HCT116 (cell line): ENCODE measurements at regions not wholly inside any gene's neighbourhood (a gene's known extent, or its start where the extent isn't known, plus 50 kb on each side); places are given as distances from the start of the nearest gene placed in this dataset.

ENCODE experiments used
- ATAC-seq: fragments of 200-7000 bp; cut with Tn5 transposase; 2 replicates; pipeline ENCODE4 v1.9.1; 2020; ENCODE audit warnings: mild to moderate bottlenecking, moderate library complexity
- BruUV-seq: library from RNA; stranded (reverse); fragments of 400-500 nt; replicated peaks from 2 replicates; lab custom pipeline; 2021; lab: Mats Ljungman, UMichigan
- CTCF ChIA-PET: fragments of 300-600 bp; sonication (Branson Sonifier 250); formaldehyde crosslinking; loops from one replicate; lab custom pipeline; 2021; ENCODE audit warnings: antibody characterized with exemption; lab: Charles Lee
- POLR2A ChIA-PET: fragments of 300-600, 350-600 bp; sonication (Branson Sonifier 250); formaldehyde crosslinking; loops from one replicate; lab custom pipeline; 2021; ENCODE audit warnings: antibody characterized with exemption; lab: Charles Lee
- RAD21 ChIA-PET, 2 experiments: fragments of 300-600 bp; sonication (Branson Sonifier 250); formaldehyde crosslinking; loops; one replicate each; lab custom pipeline; 2023; ENCODE audit warnings: low total read pairs in 2 of 2; ENCODE audit not compliant: uncharacterized antibody in 2 of 2, unreplicated experiment in 2 of 2, low non-redundant PET in 1 of 2; lab: Charles Lee
- DNase-seq: peaks from one replicate; pipeline ENCODE4 v3.0.0-alpha.2; 2010; ENCODE audit warnings: low read depth, low spot score
- H2AFZ ChIP-seq: fragments of 200-600 bp; shearing (Covaris generic), sonication (generic); 2 replicates; pipeline ENCODE4 v1.6.1; 2017; ENCODE audit warnings: low read depth, mixed run types, mixed read lengths, antibody characterized with exemption, low read length; ENCODE audit not compliant: poor library complexity, severe bottlenecking
- H3K27ac ChIP-seq: 2 replicates; pipeline ENCODE4 v1.5.1; 2012; ENCODE audit warnings: low read depth, low read length
- H3K27me3 ChIP-seq: fragments of 200-600 bp; sonication (generic); 2 replicates; pipeline ENCODE4 v1.6.1; 2016; ENCODE audit warnings: mixed run types, low read length, mixed read lengths; ENCODE audit not compliant: insufficient read depth
- H3K36me3 ChIP-seq, 2 experiments: fragments of 200-500 bp in 1 of 2; fragments of 200-600 bp in 1 of 2; sonication (Bioruptor generic) in 1 of 2; sonication (generic) in 1 of 2; 2 replicates each; pipeline versions ENCODE4 v1.5.1 to v1.6.1; 2014 to 2016; ENCODE audit warnings: low read length in 2 of 2, inconsistent platforms in 1 of 2, mixed read lengths in 1 of 2, mixed run types in 1 of 2; ENCODE audit not compliant: insufficient read depth in 2 of 2, control insufficient read depth in 1 of 2
- H3K4me1 ChIP-seq, 2 experiments: fragments of 200-600 bp in 1 of 2; sonication (generic) in 1 of 2; 2 replicates each; pipeline versions ENCODE4 v1.5.1 to v1.6.1; 2012 to 2017; ENCODE audit warnings: low read length in 2 of 2, inconsistent platforms in 1 of 2, mild to moderate bottlenecking in 1 of 2, mixed read lengths in 1 of 2, mixed run types in 1 of 2, moderate library complexity in 1 of 2; ENCODE audit not compliant: insufficient read depth in 2 of 2, control insufficient read depth in 1 of 2
- H3K4me2 ChIP-seq: fragments of 200-600 bp; sonication (generic); 2 replicates; pipeline ENCODE4 v1.6.1; 2017; ENCODE audit warnings: mixed run types, low read length, mixed read lengths
- H3K4me3 ChIP-seq, 2 experiments: fragments of 200-600 bp in 1 of 2; sonication (generic) in 1 of 2; replicated peaks in 1 of 2; 2 replicates each; pipeline ENCODE4 v1.5.1; 2011 to 2016; ENCODE audit warnings: low read length in 2 of 2, control low read depth in 1 of 2, low read depth in 1 of 2, mild to moderate bottlenecking in 1 of 2, mixed read lengths in 1 of 2, mixed run types in 1 of 2
- H3K79me2 ChIP-seq: fragments of 200-600 bp; sonication (generic); 2 replicates; pipeline ENCODE4 v1.6.1; 2017; ENCODE audit warnings: mild to moderate bottlenecking, mixed run types, low read length, moderate library complexity, mixed read lengths; ENCODE audit not compliant: insufficient read depth
- H3K9ac ChIP-seq: fragments of 200-600 bp; sonication (generic); 2 replicates; pipeline ENCODE4 v1.6.1; 2016; ENCODE audit warnings: low read length, mixed read lengths
- H3K9me2 ChIP-seq: fragments of 200-600 bp; sonication (generic), shearing (Covaris generic); 2 replicates; pipeline ENCODE4 v1.6.1; 2017; ENCODE audit warnings: mixed run types, mild to moderate bottlenecking, moderate library complexity; ENCODE audit not compliant: insufficient read depth
- H3K9me3 ChIP-seq, 2 experiments: fragments of 200-500 bp in 1 of 2; fragments of 200-600 bp in 1 of 2; sonication (Bioruptor generic) in 1 of 2; sonication (generic) in 1 of 2; 2 replicates each; pipeline ENCODE4 v1.6.1; 2014 to 2017; ENCODE audit warnings: low read length in 2 of 2, mixed read lengths in 2 of 2, inconsistent platforms in 1 of 2, low read depth in 1 of 2, mild to moderate bottlenecking in 1 of 2, mixed run types in 1 of 2, moderate library complexity in 1 of 2; ENCODE audit not compliant: control insufficient read depth in 1 of 2, insufficient read depth in 1 of 2
- H4K20me1 ChIP-seq: fragments of 200-600 bp; sonication (generic), shearing (Covaris generic); 2 replicates; pipeline ENCODE4 v1.6.1; 2017; ENCODE audit warnings: mixed run types, mild to moderate bottlenecking, moderate library complexity; ENCODE audit not compliant: insufficient read depth
- ATF3 ChIP-seq: IDR thresholded peaks from 2 replicates; pipeline ENCODE4 v1.6.1; 2012
- CBX3 ChIP-seq: IDR thresholded peaks from 2 replicates; pipeline ENCODE4 v1.6.1; 2012; ENCODE audit warnings: low read depth
- CEBPB ChIP-seq: IDR thresholded peaks from 2 replicates; pipeline ENCODE4 v1.6.1; 2012; ENCODE audit warnings: low read depth
- CTCF ChIP-seq, 3 experiments: fragments of 200-600 bp in 1 of 3; sonication (generic) in 1 of 3; IDR thresholded peaks in 2 of 3; conservative IDR thresholded peaks in 1 of 3; 2 replicates each; pipeline ENCODE4 v1.5.1; 2012 to 2017; ENCODE audit warnings: low read depth in 2 of 3, low read length in 2 of 3, antibody characterized with exemption in 1 of 3, borderline replicate concordance in 1 of 3, control low read depth in 1 of 3, mild to moderate bottlenecking in 1 of 3, mixed read lengths in 1 of 3, mixed run types in 1 of 3, moderate library complexity in 1 of 3; ENCODE audit not compliant: insufficient read depth in 1 of 3
- ELF1 ChIP-seq: IDR thresholded peaks from 2 replicates; pipeline ENCODE4 v1.6.1; 2012; ENCODE audit warnings: low read depth, borderline replicate concordance
- EZH2 ChIP-seq: fragments of 200-600 bp; sonication (generic); IDR thresholded peaks from 2 replicates; pipeline ENCODE4 v1.6.1; 2017; ENCODE audit warnings: antibody characterized with exemption, mixed run types
- EZH2phosphoT487 ChIP-seq: fragments of 200-600 bp; IDR thresholded peaks from 2 replicates; pipeline ENCODE4 v1.6.1; 2018; ENCODE audit warnings: antibody characterized with exemption, borderline replicate concordance
- RAD21 ChIP-seq: IDR thresholded peaks from 2 replicates; pipeline ENCODE4 v1.6.1; 2012; ENCODE audit warnings: low read depth, mild to moderate bottlenecking
- SIN3A ChIP-seq: IDR thresholded peaks from 2 replicates; pipeline ENCODE4 v1.6.1; 2012; ENCODE audit warnings: low read depth
- YY1 ChIP-seq: IDR thresholded peaks from 2 replicates; pipeline ENCODE4 v1.6.1; 2011; ENCODE audit warnings: low read length, low read depth, moderate library complexity, mild to moderate bottlenecking; ENCODE audit not compliant: insufficient replicate concordance; ENCODE audit errors: extremely low read depth
- ZBTB33 ChIP-seq: IDR thresholded peaks from 2 replicates; pipeline ENCODE4 v1.6.1; 2011; ENCODE audit warnings: mild to moderate bottlenecking, low read length, moderate library complexity; ENCODE audit not compliant: insufficient replicate concordance; ENCODE audit errors: extremely low read depth
- ZFX ChIP-seq: fragments of 450-650 bp; IDR thresholded peaks from 2 replicates; pipeline ENCODE4 v1.6.1; 2017
- intact Hi-C: fragments of 100-400 bp; cut with micrococcal nuclease; formaldehyde crosslinking; loops from 2 replicates; pipeline ENCODE4 v1.10.0; 2022

- Histone ChIP-seq H3K79me2 (no peaks in the 10 kb centered on the region), H4K20me1 (no peaks in the 10 kb centered on the region), H3K4me3 (no peak overlapping the region), H3K9me2 (no peaks in the 10 kb centered on the region), H3K4me1 (no peaks in the 10 kb centered on the region), H3K9ac (no peak overlapping the region), H3K4me2 (no peak overlapping the region), H3K9me3 (no peaks in the 10 kb centered on the region), H3K27me3 (peaks cover 3% of the 10 kb centered on the region; the same call in 1 of the 2 replicates), H2AFZ (no peak overlapping the region), H3K27ac (no peak overlapping the region), H3K36me3 (no peaks in the 10 kb centered on the region)
- RAD21 ChIA-PET = no interaction called here
- BruUV-seq = no TSS peak
- POLR2A ChIA-PET = no interaction called here
- CTCF ChIA-PET = no interaction called here
- ATAC-seq = no peak
- no peak for DNase-seq
- TF ChIP-seq CTCF (IDR thresholded peaks at IDR 0.05 in 2 of 3, conservative IDR thresholded peaks at IDR 0.05 in 1 of 3; ENCODE audit: borderline replicate concordance in 1 of 3, insufficient read depth in 1 of 3, low read depth in 2 of 3, low read length in 2 of 3) (no peak), ZFX (no peak), EZH2phosphoT487 (no peak), ATF3 (no peak), EZH2 (no peak), ELF1 (no peak), RAD21 (no peak)
- intact Hi-C loops = no loop called here
These were observed 331.0 kb upstream of the RARB start for GRCh38 chr3:25097023-25097422.

GRCh38 chr3:25099666-25100065 is 328.4 kb upstream of the RARB start:
- RAD21 ChIA-PET = no interaction called here
- no peaks in the 10 kb centered on the region for H3K79me2 ChIP-seq
- POLR2A ChIA-PET = no interaction called here
- DNase-seq = no peak
- no peaks in the 10 kb centered on the region for H3K4me1 ChIP-seq
- BruUV-seq = no TSS peak
- H3K36me3 ChIP-seq = no peaks in the 10 kb centered on the region
- no peaks in the 10 kb centered on the region for H3K9me3 ChIP-seq
- no peak overlapping the region for H3K9ac ChIP-seq
- H4K20me1 ChIP-seq = no peaks in the 10 kb centered on the region
- no peak overlapping the region for H3K4me2 ChIP-seq
- intact Hi-C loops = no loop called here
- H3K9me2 ChIP-seq = no peaks in the 10 kb centered on the region
- no peaks in the 10 kb centered on the region for H3K27me3 ChIP-seq
- no peak overlapping the region for H3K27ac ChIP-seq
- CTCF ChIA-PET = no interaction called here
- TF ChIP-seq YY1 = no peak
- TF ChIP-seq ZBTB33 = no peak
- no peak for TF ChIP-seq ATF3
- no peak for TF ChIP-seq SIN3A
- TF ChIP-seq CEBPB = no peak
- no peak for TF ChIP-seq RAD21
- TF ChIP-seq CBX3 = no peak
- TF ChIP-seq, all 23 proteins: peak for 0
- no peak for ATAC-seq
- H2AFZ ChIP-seq = no peak overlapping the region
- H3K4me3 ChIP-seq = no peak overlapping the region
